SH-SY5Y (cell line): ENCODE measurements at regions not wholly inside any gene's neighbourhood (a gene's known extent, or its start where the extent isn't known, plus 50 kb on each side); places are given as distances from the start of the nearest gene placed in this dataset.

Experiments
- GATA2 ChIP-seq: IDR thresholded peaks from 2 replicates; pipeline ENCODE4 v1.6.1; 2011; ENCODE audit warnings: mild to moderate bottlenecking, low read depth, low read length
- GATA3 ChIP-seq: IDR thresholded peaks from 2 replicates; pipeline ENCODE4 v1.6.1; 2011; ENCODE audit warnings: low read depth, mild to moderate bottlenecking, low read length, moderate library complexity

- TF ChIP-seq GATA2 (no peak), GATA3 (no peak)
Measured at GRCh38 chr14:98458702-98459101, 813.3 kb downstream of the BCL11B start.
